ENCODE measurements at regions not wholly inside any gene's neighbourhood (a gene's known extent, or its start where the extent isn't known, plus 50 kb on each side); places are given as distances from the start of the nearest gene placed in this dataset.

- no peak for TF ChIP-seq CTCF (IDR thresholded peaks at IDR 0.05)
- TF ChIP-seq EP300 (IDR thresholded peaks at IDR 0.05; ENCODE audit: low read depth) = no peak
- no peak for TF ChIP-seq POLR2AphosphoS5 (IDR thresholded peaks at IDR 0.05)
Observed at GRCh38 chr5:63230754-63231153, 652.1 kb downstream of the LRRC70 start.

All from transverse colon (tissue), 4 donors.